K562 (cell line): ENCODE measurements at regions not wholly inside any gene's neighbourhood (a gene's known extent, or its start where the extent isn't known, plus 50 kb on each side); places are given as distances from the start of the nearest gene placed in this dataset.

ENCODE experiments used
- ATAC-seq: fragments of 200-7000 bp; cut with Tn5 transposase; 3 replicates; pipeline ENCODE4 v1.9.1; 2020; ENCODE audit warnings: moderate library complexity
- BruUV-seq: library from RNA; stranded (reverse); fragments of 400-500 nt; replicated peaks from 2 replicates; lab custom pipeline; 2021; lab: Mats Ljungman, UMichigan
- CTCF ChIA-PET: fragments of 300-600 bp; formaldehyde crosslinking; extraction: SDS; loops from one replicate; lab custom pipeline; 2021; ENCODE audit warnings: low intra/inter-chr PET ratio; lab: Yijun Ruan, JAX
- POLR2A ChIA-PET: fragments of 300-600, 350-650 bp; sonication (Branson Sonifier 250); formaldehyde crosslinking; extraction: SDS; loops from one replicate; lab custom pipeline; 2021; ENCODE audit warnings: antibody characterized with exemption, inconsistent platforms; lab: Yijun Ruan, JAX
- DNase-seq, 4 experiments: peaks; one replicate each; pipeline versions ENCODE4 v3.0.0 to v3.0.0-alpha.2; 2011 to 2018; ENCODE audit warnings: low spot score in 3 of 4, mixed read lengths in 3 of 4; ENCODE audit errors: extremely low read depth in 1 of 4
- FAIRE-seq: peaks from 2 replicates; lab custom pipeline; 2011; peaks lifted over from hg19 to GRCh38; lab: Jason Lieb, UNC
- H2AFZ ChIP-seq: 2 replicates; pipeline ENCODE4 v1.6.0; 2011; ENCODE audit warnings: low read depth, low read length, control low read depth, inconsistent platforms
- H3K27ac ChIP-seq: fragments of 200-600 bp; 3 replicates; pipeline ENCODE4 v1.8.0; 2011; ENCODE audit warnings: low read depth, mild to moderate bottlenecking, control low read depth, inconsistent platforms, low read length, moderate library complexity, mixed read lengths; ENCODE audit errors: extremely low read depth
- H3K27me3 ChIP-seq, 2 experiments: fragments of 300-600 bp in 1 of 2; 2 replicates in 1 of 2; 3 replicates in 1 of 2; pipeline versions ENCODE4 v1.6.0 to v1.8.0; 2011; ENCODE audit warnings: inconsistent platforms in 2 of 2, low read length in 2 of 2, mild to moderate bottlenecking in 1 of 2, mixed read lengths in 1 of 2, moderate library complexity in 1 of 2; ENCODE audit not compliant: control insufficient read depth in 2 of 2, insufficient read depth in 2 of 2
- H3K36me3 ChIP-seq: fragments of 300-600 bp; 3 replicates; pipeline ENCODE4 v1.8.0; 2011; ENCODE audit warnings: mild to moderate bottlenecking, low read length, inconsistent platforms; ENCODE audit not compliant: control insufficient read depth, insufficient read depth
- H3K4me1 ChIP-seq, 2 experiments: fragments of 200-600 bp in 1 of 2; replicated peaks in 1 of 2; 2 replicates in 1 of 2; 3 replicates in 1 of 2; pipeline versions ENCODE4 v1.5.1 to v1.8.0; 2011; ENCODE audit warnings: inconsistent platforms in 2 of 2, low read length in 2 of 2, mild to moderate bottlenecking in 1 of 2, mixed read lengths in 1 of 2, moderate library complexity in 1 of 2; ENCODE audit not compliant: control insufficient read depth in 2 of 2, insufficient read depth in 2 of 2
- H3K4me2 ChIP-seq: 2 replicates; pipeline ENCODE4 v1.6.1; 2011; ENCODE audit warnings: low read length, control low read depth, inconsistent platforms, mixed read lengths; ENCODE audit not compliant: insufficient read depth
- H3K4me3 ChIP-seq: fragments of 200-600 bp; sonication (generic), shearing (Covaris generic); 2 replicates; pipeline ENCODE4 v1.5.1; 2016; ENCODE audit warnings: control low read depth, inconsistent platforms
- H3K79me2 ChIP-seq: fragments of 200-600 bp; 3 replicates; pipeline ENCODE4 v1.8.0; 2011; ENCODE audit warnings: low read length, inconsistent platforms; ENCODE audit not compliant: control insufficient read depth, insufficient read depth
- H3K9ac ChIP-seq, 2 experiments: 2 replicates each; pipeline versions ENCODE4 v1.6.0 to v1.6.1; 2011; ENCODE audit warnings: low read depth in 2 of 2, low read length in 2 of 2, control low read depth in 1 of 2, inconsistent platforms in 1 of 2, mild to moderate bottlenecking in 1 of 2, mixed read lengths in 1 of 2; ENCODE audit not compliant: insufficient read depth in 1 of 2
- H3K9me1 ChIP-seq: one replicate; pipeline ENCODE4 v1.6.0; 2011; ENCODE audit warnings: inconsistent platforms, mild to moderate bottlenecking, low read length, moderate library complexity; ENCODE audit not compliant: control insufficient read depth, insufficient read depth
- H3K9me3 ChIP-seq: replicated peaks from 2 replicates; pipeline ENCODE4 v1.5.1; 2011; ENCODE audit warnings: low read depth, low read length, inconsistent platforms; ENCODE audit not compliant: control insufficient read depth, insufficient read depth
- H4K20me1 ChIP-seq: replicated peaks from 2 replicates; pipeline ENCODE4 v1.6.1; 2011; ENCODE audit warnings: low read length, inconsistent platforms, mixed read lengths; ENCODE audit not compliant: control insufficient read depth, insufficient read depth
- KDM2B ChIP-seq: fragments of 250-450 bp; sonication (Bioruptor Pico); IDR thresholded peaks from 2 replicates; pipeline ENCODE4 v1.8.0; 2021; ENCODE audit warnings: mild to moderate bottlenecking, moderate library complexity
- SRF ChIP-seq, 2 experiments: fragments of 250-450, 450-650 bp in 1 of 2; sonication (Bioruptor Pico) in 1 of 2; sonication (generic) in 1 of 2; formaldehyde crosslinking; IDR thresholded peaks; 2 replicates each; pipeline versions ENCODE4 v1.5.0 to v1.5.1; 2020 to 2022; ENCODE audit warnings: mild to moderate bottlenecking in 1 of 2, missing genetic modification reagents in 1 of 2
- WGBS: fragments of 100-300 bp; shearing (Covaris generic); methylation state at CpG from one replicate; pipeline ENCODE4 v1.1.6; 2016; ENCODE audit warnings: low coverage, mixed read lengths; ENCODE audit not compliant: insufficient coverage; ENCODE audit errors: missing lambda C conversion rate; 5-methylcytosine and 5-hydroxymethylcytosine counted together
- in situ Hi-C: fragments of 300-500 bp; cut with MboI; formaldehyde crosslinking; loops from 4 replicates; pipeline ENCODE4 v1.15.0; 2018; ENCODE audit warnings: inconsistent platforms, mixed read lengths
- intact Hi-C: fragments of 100-400 bp; cut with micrococcal nuclease; formaldehyde crosslinking; loops from 2 replicates; pipeline ENCODE4 v1.14.2; 2022
- TF ChIP-seq, protein P1 (sequence below): fragments of 450-650 bp; formaldehyde crosslinking; IDR thresholded peaks from 2 replicates; pipeline ENCODE4 v1.4.0; 2020; ENCODE audit warnings: mild to moderate bottlenecking, moderate library complexity
- TF ChIP-seq, protein P2 (sequence below): fragments of 250-450 bp; sonication (Bioruptor Pico); IDR thresholded peaks from 2 replicates; pipeline ENCODE4 v1.4.0; 2020; ENCODE audit warnings: borderline replicate concordance

GRCh38 chr2:126996378-126996699, 97.6 kb downstream of the TEX51 start:
- no peak overlapping the region for H3K27ac ChIP-seq
- POLR2A ChIA-PET, result no interaction called here
- no peaks in the 10 kb centered on the region for H3K79me2 ChIP-seq
- no peak overlapping the region for H2AFZ ChIP-seq
- BruUV-seq, result no TSS peak
- H3K9me1 ChIP-seq, result peaks cover 3% of the 10 kb centered on the region
- in situ Hi-C loops, result no loop called here
- no peak for FAIRE-seq
- WGBS, result 29% methylated on average over 1 of the region's 1 CpG
- no peak overlapping the region for H3K9ac ChIP-seq
- no peak overlapping the region for H3K4me2 ChIP-seq
- intact Hi-C loops, result no loop called here
- H3K27me3 ChIP-seq, result 0 out of 5 replicates have a peak, but pooled peaks cover 0 to 4% of the 10 kb centered on the region in 2 experiments
- no peak for DNase-seq
- H3K4me3 ChIP-seq, result no peak overlapping the region
- H3K9me3 ChIP-seq, result no peaks in the 10 kb centered on the region; the same call in 1 of the 2 replicates
- TF ChIP-seq KDM2B (CRISPR knock-in tag), result no peak
- TF ChIP-seq SRF (CRISPR knock-in tag; IDR thresholded peaks at IDR 0.05), result no peak
- TF ChIP-seq, protein P1, sequence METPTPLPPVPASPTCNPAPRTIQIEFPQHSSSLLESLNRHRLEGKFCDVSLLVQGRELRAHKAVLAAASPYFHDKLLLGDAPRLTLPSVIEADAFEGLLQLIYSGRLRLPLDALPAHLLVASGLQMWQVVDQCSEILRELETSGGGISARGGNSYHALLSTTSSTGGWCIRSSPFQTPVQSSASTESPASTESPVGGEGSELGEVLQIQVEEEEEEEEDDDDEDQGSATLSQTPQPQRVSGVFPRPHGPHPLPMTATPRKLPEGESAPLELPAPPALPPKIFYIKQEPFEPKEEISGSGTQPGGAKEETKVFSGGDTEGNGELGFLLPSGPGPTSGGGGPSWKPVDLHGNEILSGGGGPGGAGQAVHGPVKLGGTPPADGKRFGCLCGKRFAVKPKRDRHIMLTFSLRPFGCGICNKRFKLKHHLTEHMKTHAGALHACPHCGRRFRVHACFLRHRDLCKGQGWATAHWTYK (CRISPR knock-in tag), result no peak
- TF ChIP-seq, protein P2, sequence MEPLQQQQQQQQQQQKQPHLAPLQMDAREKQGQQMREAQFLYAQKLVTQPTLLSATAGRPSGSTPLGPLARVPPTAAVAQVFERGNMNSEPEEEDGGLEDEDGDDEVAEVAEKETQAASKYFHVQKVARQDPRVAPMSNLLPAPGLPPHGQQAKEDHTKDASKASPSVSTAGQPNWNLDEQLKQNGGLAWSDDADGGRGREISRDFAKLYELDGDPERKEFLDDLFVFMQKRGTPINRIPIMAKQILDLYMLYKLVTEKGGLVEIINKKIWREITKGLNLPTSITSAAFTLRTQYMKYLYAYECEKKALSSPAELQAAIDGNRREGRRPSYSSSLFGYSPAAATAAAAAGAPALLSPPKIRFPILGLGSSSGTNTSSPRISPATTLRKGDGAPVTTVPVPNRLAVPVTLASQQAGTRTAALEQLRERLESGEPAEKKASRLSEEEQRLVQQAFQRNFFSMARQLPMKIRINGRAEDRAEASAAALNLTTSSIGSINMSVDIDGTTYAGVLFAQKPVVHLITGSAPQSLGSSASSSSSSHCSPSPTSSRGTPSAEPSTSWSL, result no peak
- no peaks in the 10 kb centered on the region for H3K36me3 ChIP-seq
- ATAC-seq, result no peak
- H3K4me1 ChIP-seq, result peaks cover 10 to 17% of the 10 kb centered on the region in 2 experiments; a peak in 4 of 5 replicates
- CTCF ChIA-PET, result no interaction called here
- H4K20me1 ChIP-seq, result peaks cover 3% of the 10 kb centered on the region; the same call in 1 of the 2 replicates
